HG03097 (cell line): ENCODE measurements at regions not wholly inside any gene's neighbourhood (a gene's known extent, or its start where the extent isn't known, plus 50 kb on each side); places are given as distances from the start of the nearest gene placed in this dataset.

ENCODE experiments used
- ATAC-seq: cut with Tn5 transposase; IDR thresholded peaks from one replicate; pipeline ENCODE4 v1.9.1; 2021; ENCODE audit not compliant: unreplicated experiment, low FRiP score

- ATAC-seq = no peak
Measured at GRCh38 chr4:20062054-20062453, 189.7 kb upstream of the SLIT2 start.

- no peak for ATAC-seq
Measured at GRCh38 chr4:20050768-20051167, 200.9 kb upstream of the SLIT2 start.

DNA sequence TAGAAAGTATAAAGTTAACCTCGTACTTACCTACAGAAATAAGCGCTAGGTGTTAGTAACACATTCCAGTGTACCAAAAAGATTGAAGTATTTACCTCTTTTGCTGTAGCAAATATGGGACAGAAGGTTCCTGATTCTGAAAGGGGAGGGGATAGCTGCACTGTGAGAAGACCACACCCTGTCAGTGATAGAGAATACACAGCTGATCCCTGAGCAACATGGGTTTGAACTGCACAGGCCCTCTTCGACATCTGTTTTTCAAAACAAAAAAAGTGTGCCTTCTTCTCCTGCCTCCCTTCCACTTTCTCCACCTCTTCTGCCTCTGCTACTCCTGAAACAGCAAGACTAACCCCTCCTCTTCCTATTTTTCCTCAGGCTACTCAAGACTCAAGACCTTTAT is 201.8 kb upstream of the SLIT2 start:
- no peak for ATAC-seq

GRCh38 chr4:20046931-20047677 is 204.6 kb upstream of the SLIT2 start:
- no peak for ATAC-seq

DNA sequence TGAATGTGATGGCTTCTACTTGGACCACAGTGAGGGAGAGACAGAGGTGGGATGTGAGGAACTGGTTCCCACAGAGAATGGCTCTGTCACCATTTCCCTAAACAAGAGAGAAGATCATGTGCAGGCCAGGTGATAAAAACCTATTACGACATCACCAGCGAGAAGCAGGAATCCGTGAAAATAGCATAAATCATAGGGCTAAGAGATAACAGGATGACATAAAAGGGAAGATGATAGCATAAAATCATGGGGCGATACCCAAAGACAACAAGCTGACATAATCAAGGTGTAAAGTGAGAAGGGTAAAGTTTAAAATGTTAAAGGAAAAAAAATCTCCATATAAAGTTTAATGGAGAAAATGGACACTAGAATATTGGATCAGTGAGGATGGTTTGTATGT is 205.5 kb upstream of the SLIT2 start:
- no peak for ATAC-seq

GRCh38 chr4:20044966-20045365 is 206.7 kb upstream of the SLIT2 start:
- no peak for ATAC-seq

- no peak for ATAC-seq
Measured at GRCh38 chr4:20044502-20044911, 207.2 kb upstream of the SLIT2 start.

GRCh38 chr4:20043991-20044390 is 207.7 kb upstream of the SLIT2 start:
- ATAC-seq = no peak

DNA sequence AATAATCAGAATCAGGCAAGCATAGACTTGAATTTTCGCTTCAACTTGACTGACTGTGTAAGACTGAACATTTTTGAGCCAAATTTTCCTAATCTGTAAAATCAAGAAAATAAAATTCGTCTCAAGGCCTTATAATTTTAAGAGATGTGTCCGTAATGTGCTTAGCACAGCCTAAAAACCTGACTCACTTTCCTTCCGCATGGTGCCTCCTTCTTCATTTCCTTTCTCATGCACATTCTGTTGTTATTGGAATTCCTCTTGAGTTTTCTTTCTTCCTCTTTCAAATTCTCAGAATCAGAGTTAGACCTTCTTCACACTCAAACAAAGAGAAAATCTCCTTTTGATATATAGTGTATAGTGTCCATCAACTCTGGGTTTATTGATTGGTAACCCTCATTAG is 208.9 kb upstream of the SLIT2 start:
- no peak for ATAC-seq

DNA sequence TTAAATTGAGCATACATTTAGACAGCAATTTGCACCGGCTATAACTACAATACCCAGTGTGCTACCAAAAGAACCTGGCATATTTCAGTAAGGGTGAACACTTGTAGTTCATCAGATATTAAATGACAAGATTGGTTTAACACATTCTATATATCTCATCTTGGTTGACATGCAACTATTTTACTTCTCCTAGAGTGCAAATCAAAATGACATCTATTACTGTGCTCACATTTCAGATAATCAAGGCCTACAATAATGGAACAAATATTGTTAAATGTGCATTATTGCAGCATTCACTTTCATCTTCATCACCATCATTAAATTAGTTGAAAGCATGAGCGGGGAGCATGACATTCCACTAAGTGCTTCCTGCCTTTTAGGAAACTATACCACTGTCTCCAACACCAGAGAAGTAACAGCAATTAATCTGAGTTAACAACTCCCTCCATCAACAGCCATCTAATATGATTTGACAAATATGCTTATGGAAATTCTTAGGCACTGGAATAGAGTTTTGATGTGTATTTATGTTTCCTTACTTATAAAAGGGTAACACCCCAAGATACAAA is 209.8 kb upstream of the SLIT2 start:
- no peak for ATAC-seq

DNA sequence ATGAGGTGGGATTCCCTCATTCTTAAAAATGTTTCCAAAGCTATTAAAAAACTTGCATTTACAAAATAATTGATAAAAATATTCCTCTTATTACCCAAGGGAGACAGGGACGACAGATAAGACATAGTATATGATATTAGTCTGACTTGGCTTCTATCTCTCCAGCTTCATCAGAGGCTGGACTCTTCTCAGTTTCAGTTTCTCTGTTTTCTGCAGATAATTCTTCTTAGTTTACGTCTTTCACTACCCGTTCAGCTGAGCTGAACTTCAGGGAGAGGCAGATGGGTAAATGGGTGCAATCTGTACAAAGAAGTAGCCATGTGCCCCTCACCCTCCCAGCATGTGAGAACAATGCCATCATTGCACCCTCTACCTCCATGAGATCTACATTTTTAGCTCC is 214.0 kb upstream of the SLIT2 start:
- ATAC-seq = no peak

GRCh38 chr4:20030108-20030507 is 221.6 kb upstream of the SLIT2 start:
- ATAC-seq = no peak

DNA sequence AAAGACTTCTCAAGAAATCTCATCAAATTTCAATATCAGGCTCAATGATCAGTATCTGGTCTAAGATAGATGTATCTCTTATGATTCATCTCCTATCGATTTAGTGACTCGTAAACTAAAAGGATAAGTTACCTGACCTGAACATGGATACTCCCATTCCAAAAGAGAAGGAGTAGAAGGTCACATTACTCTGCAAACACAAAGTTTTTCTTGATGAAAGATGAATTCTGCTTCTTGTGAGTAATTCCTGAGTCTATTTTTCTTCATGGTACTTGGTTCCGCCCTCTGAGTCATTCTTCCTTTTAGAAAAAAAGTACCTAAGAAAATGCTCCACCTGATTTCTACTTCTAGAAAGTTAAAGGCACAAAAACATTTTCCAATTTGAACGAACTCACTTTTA is 223.1 kb upstream of the SLIT2 start:
- no peak for ATAC-seq

GRCh38 chr4:20026456-20026855 is 225.2 kb upstream of the SLIT2 start:
- ATAC-seq = no peak

GRCh38 chr4:20022471-20022870 is 229.2 kb upstream of the SLIT2 start:
- no peak for ATAC-seq

DNA sequence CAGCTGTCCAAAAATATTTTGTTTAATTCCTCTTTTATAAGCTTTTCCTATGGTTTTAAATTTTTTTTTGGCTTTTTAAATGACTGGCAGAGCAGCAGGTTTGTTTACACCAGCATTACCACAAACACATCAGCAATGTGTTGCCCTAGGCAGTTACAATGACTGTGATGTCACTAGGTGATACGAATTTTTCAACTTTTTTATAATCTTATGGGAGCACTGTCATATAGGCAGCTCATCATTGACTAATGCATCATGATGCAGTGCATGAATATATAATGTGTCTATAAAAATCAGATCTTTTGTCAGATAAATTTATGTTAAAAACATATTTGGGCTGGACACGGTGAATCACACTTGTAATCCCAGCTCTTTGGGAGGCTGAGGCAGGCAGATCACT is 231.6 kb upstream of the SLIT2 start:
- ATAC-seq = no peak

DNA sequence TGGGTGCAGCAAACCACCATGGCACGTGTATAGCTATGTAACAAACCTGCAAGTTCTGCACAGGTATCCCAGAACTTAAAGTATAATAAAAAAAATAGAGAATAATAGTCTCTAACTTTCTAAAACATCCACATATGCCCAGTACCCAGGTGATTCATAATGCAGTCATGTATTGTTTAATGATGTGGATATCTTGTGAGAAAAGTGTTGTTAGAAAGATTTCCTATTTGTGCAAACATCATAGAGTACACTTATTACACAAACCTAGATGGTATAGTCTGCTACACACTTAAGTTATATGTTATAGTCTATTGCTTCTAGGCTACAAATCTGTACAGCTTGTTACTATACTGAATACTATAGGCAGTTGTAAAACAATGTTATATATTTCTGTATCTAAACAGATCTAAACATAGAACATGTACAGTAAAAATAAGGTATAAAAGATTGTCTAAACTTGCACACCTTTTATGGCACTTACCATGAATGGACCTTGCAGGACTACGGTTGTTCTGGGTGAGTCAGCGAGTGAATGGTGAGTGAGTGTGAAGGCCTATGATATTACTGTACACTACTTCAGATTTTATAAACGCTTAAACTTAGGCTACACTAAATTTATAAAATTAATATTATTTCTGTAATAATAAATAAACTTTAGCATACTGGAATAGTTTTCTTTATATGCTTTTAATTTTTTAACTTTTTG is 232.2 kb upstream of the SLIT2 start:
- no peak for ATAC-seq

GRCh38 chr4:20017777-20018115 is 234.0 kb upstream of the SLIT2 start:
- no peak for ATAC-seq

- no peak for ATAC-seq
Measured at GRCh38 chr4:20017070-20017776, 234.5 kb upstream of the SLIT2 start.

GRCh38 chr4:20015636-20016224 is 236.0 kb upstream of the SLIT2 start:
- no peak for ATAC-seq
